HepG2 (cell line): ENCODE measurements at regions not wholly inside any gene's neighbourhood (a gene's known extent, or its start where the extent isn't known, plus 50 kb on each side); places are given as distances from the start of the nearest gene placed in this dataset.

Experiments used
- ATAC-seq: fragments of 200-7000 bp; cut with Tn5 transposase; 3 replicates; pipeline ENCODE4 v1.9.1; 2020; ENCODE audit warnings: mild to moderate bottlenecking, moderate library complexity
- BruUV-seq: library from RNA; stranded (reverse); fragments of 400-500 nt; replicated peaks from 2 replicates; lab custom pipeline; 2021; lab: Mats Ljungman, UMichigan
- CTCF ChIA-PET: fragments of 300-600 bp; formaldehyde crosslinking; extraction: SDS; loops from one replicate; lab custom pipeline; 2021; ENCODE audit warnings: low total read pairs, inconsistent platforms, low intra/inter-chr PET ratio; lab: Yijun Ruan, JAX
- POLR2A ChIA-PET: fragments of 350-600 bp; sonication (Branson Sonifier 250); formaldehyde crosslinking; loops from one replicate; lab custom pipeline; 2020; ENCODE audit warnings: antibody characterized with exemption, inconsistent platforms; lab: Yijun Ruan, JAX
- DNase-seq: peaks from one replicate; pipeline ENCODE4 v3.0.0-alpha.2; 2015; ENCODE audit warnings: low spot score
- FAIRE-seq: peaks from 3 replicates; lab custom pipeline; 2011; peaks lifted over from hg19 to GRCh38; lab: Jason Lieb, UNC
- H2AFZ ChIP-seq: one replicate; pipeline ENCODE4 v1.6.1; 2011; ENCODE audit warnings: low read length, inconsistent platforms
- H3K27ac ChIP-seq: fragments of 300-600 bp; 3 replicates; pipeline ENCODE4 v1.8.0; 2011; ENCODE audit warnings: mixed run types, mild to moderate bottlenecking, mixed read lengths, low read length, inconsistent platforms; ENCODE audit not compliant: insufficient read depth; ENCODE audit errors: extremely low read length
- H3K27me3 ChIP-seq, 2 experiments: fragments of 200-600 bp in 1 of 2; 2 replicates in 1 of 2; 3 replicates in 1 of 2; pipeline versions ENCODE4 v1.6.0 to v1.8.0; 2011; ENCODE audit warnings: low read length in 2 of 2, mild to moderate bottlenecking in 2 of 2, moderate library complexity in 2 of 2, inconsistent platforms in 1 of 2; ENCODE audit not compliant: insufficient read depth in 2 of 2, control insufficient read depth in 1 of 2
- H3K36me3 ChIP-seq, 2 experiments: fragments of 200-600 bp in 1 of 2; replicated peaks in 1 of 2; 2 replicates in 1 of 2; 3 replicates in 1 of 2; pipeline versions ENCODE4 v1.5.1 to v1.8.0; 2011; ENCODE audit warnings: low read length in 2 of 2, inconsistent platforms in 1 of 2; ENCODE audit not compliant: insufficient read depth in 2 of 2, control insufficient read depth in 1 of 2
- H3K4me1 ChIP-seq: 2 replicates; pipeline ENCODE4 v1.5.1; 2012; ENCODE audit warnings: low read length, inconsistent platforms; ENCODE audit not compliant: insufficient read depth
- H3K4me2 ChIP-seq: 2 replicates; pipeline ENCODE4 v1.6.0; 2011; ENCODE audit warnings: low read depth, low read length, inconsistent platforms
- H3K4me3 ChIP-seq, 3 experiments: fragments of 200-600 bp in 1 of 3; sonication (generic), shearing (Covaris generic) in 1 of 3; replicated peaks in 1 of 3; 2 replicates each; pipeline ENCODE4 v1.5.1; 2011 to 2016; ENCODE audit warnings: low read length in 3 of 3, inconsistent platforms in 2 of 3, low read depth in 2 of 3, mild to moderate bottlenecking in 2 of 3, control low read depth in 1 of 3, mixed read lengths in 1 of 3; ENCODE audit not compliant: insufficient read depth in 1 of 3
- H3K79me2 ChIP-seq: one replicate; pipeline ENCODE4 v1.6.1; 2011; ENCODE audit warnings: low read length, inconsistent platforms; ENCODE audit not compliant: insufficient read depth
- H3K9ac ChIP-seq: 2 replicates; pipeline ENCODE4 v1.6.0; 2011; ENCODE audit warnings: mild to moderate bottlenecking, low read depth, low read length, inconsistent platforms; ENCODE audit not compliant: insufficient read depth
- H3K9me3 ChIP-seq: 2 replicates; pipeline ENCODE4 v1.5.1; 2012; ENCODE audit warnings: mild to moderate bottlenecking, low read length
- H4K20me1 ChIP-seq: 2 replicates; pipeline ENCODE4 v1.6.0; 2011; ENCODE audit warnings: inconsistent platforms, mild to moderate bottlenecking, low read length, moderate library complexity; ENCODE audit not compliant: insufficient read depth
- AFF4 ChIP-seq: sonication (generic); formaldehyde crosslinking; IDR thresholded peaks from 2 replicates; pipeline ENCODE4 v1.4.0; 2020; ENCODE audit warnings: missing genetic modification reagents
- ARNT2 ChIP-seq: sonication (generic); formaldehyde crosslinking; IDR thresholded peaks from 2 replicates; pipeline ENCODE4 v1.8.0; 2022; ENCODE audit warnings: mild to moderate bottlenecking, low read depth, missing genetic modification reagents, moderate library complexity
- BORCS8-MEF2B ChIP-seq: sonication (generic); formaldehyde crosslinking; IDR thresholded peaks from 2 replicates; pipeline ENCODE4 v1.8.0; 2022; ENCODE audit warnings: mild to moderate bottlenecking, missing genetic modification reagents
- DNMT3B ChIP-seq: conservative IDR thresholded peaks from 2 replicates; pipeline ENCODE4 v1.6.1; 2016; ENCODE audit warnings: missing biosample characterization, control low read depth
- HHEX ChIP-seq: IDR thresholded peaks from 2 replicates; pipeline ENCODE4 v1.6.1; 2016; ENCODE audit warnings: control low read depth
- NFKBIZ ChIP-seq: IDR thresholded peaks from 2 replicates; pipeline ENCODE4 v1.6.1; 2018; ENCODE audit warnings: missing genetic modification reagents, missing compliant biosample characterization
- SNAI1 ChIP-seq: sonication (generic); formaldehyde crosslinking; IDR thresholded peaks from 2 replicates; pipeline ENCODE4 v1.5.0; 2020; ENCODE audit warnings: mild to moderate bottlenecking, missing genetic modification reagents, borderline replicate concordance
- TARDBP ChIP-seq: sonication (generic); formaldehyde crosslinking; IDR thresholded peaks from 2 replicates; pipeline ENCODE4 v1.8.0; 2022; ENCODE audit warnings: mild to moderate bottlenecking, missing genetic modification reagents
- TBX2 ChIP-seq: sonication (generic); formaldehyde crosslinking; IDR thresholded peaks from 2 replicates; pipeline ENCODE4 v1.5.0; 2020; ENCODE audit warnings: missing genetic modification reagents, mild to moderate bottlenecking, borderline replicate concordance
- ZNF263 ChIP-seq: sonication (generic); formaldehyde crosslinking; IDR thresholded peaks from 2 replicates; pipeline ENCODE4 v1.4.0; 2020; ENCODE audit warnings: missing genetic modification reagents
- ZNF451 ChIP-seq: sonication (generic); formaldehyde crosslinking; IDR thresholded peaks from 2 replicates; pipeline ENCODE4 v1.5.0; 2020; ENCODE audit warnings: mild to moderate bottlenecking, missing genetic modification reagents
- ZNF570 ChIP-seq: sonication (generic); formaldehyde crosslinking; IDR thresholded peaks from 2 replicates; pipeline ENCODE4 v1.4.0; 2020; ENCODE audit warnings: mild to moderate bottlenecking, missing genetic modification reagents, borderline replicate concordance
- ZNF703 ChIP-seq: sonication (generic); formaldehyde crosslinking; IDR thresholded peaks from 2 replicates; pipeline ENCODE4 v1.5.1; 2020; ENCODE audit warnings: missing genetic modification reagents, mild to moderate bottlenecking, moderate library complexity, borderline replicate concordance
- ZNF704 ChIP-seq: sonication (generic); formaldehyde crosslinking; IDR thresholded peaks from 2 replicates; pipeline ENCODE4 v1.8.1; 2023; ENCODE audit warnings: mild to moderate bottlenecking, inconsistent platforms, moderate library complexity, missing genetic modification reagents, borderline replicate concordance
- ZSCAN21 ChIP-seq: sonication (generic); formaldehyde crosslinking; IDR thresholded peaks from 2 replicates; pipeline ENCODE4 v1.8.0; 2022; ENCODE audit warnings: mild to moderate bottlenecking, missing genetic modification reagents, moderate library complexity, borderline replicate concordance
- WGBS: methylation state at CpG from one replicate; pipeline ENCODE4 v1.1.6; 2017; ENCODE audit warnings: low lambda C conversion rate; 5-methylcytosine and 5-hydroxymethylcytosine counted together
- in situ Hi-C: cut with HindIII; loops from 2 replicates; pipeline ENCODE4 v1.10.0; 2017; ENCODE audit warnings: low pct_unique_long_range_greater_than_20kb; ENCODE audit not compliant: extremely low pct_ligation_motif_present
- intact Hi-C: fragments of 100-400 bp; cut with micrococcal nuclease; formaldehyde crosslinking; loops from one replicate; pipeline ENCODE4 v1.10.0; 2022; ENCODE audit not compliant: unreplicated experiment

DNA sequence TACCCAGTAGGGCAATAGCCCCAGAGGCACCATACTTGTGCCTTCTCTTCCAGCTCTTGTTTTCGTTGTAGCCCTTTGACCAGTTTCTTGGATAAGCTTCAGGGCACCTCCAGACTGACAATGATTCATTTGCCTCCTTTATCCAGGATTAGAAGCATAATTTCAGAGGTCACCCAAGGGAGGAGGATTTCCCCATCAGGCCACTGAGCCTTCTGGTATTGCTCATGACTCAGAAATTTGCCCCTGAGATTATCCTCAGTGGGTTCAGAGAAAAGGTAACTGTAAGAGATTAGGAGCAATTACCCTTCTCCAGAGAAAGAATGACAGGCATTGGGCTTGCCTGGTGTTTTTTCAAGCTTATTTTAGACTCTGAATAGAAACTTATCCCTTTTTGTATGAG, 147.9 kb downstream of the MSX2 start (continued):
- TF ChIP-seq ZNF704 (CRISPR knock-in tag): no peak
- TF ChIP-seq BORCS8-MEF2B (CRISPR knock-in tag): no peak
- TF ChIP-seq ZNF451 (CRISPR knock-in tag): no peak
- no peak for TF ChIP-seq AFF4 (CRISPR knock-in tag)
- TF ChIP-seq ZSCAN21 (CRISPR knock-in tag): no peak
- no peak for TF ChIP-seq NFKBIZ (CRISPR knock-in tag)
- TF ChIP-seq HHEX: no peak
- TF ChIP-seq, all 625 proteins: peak for 0

DNA sequence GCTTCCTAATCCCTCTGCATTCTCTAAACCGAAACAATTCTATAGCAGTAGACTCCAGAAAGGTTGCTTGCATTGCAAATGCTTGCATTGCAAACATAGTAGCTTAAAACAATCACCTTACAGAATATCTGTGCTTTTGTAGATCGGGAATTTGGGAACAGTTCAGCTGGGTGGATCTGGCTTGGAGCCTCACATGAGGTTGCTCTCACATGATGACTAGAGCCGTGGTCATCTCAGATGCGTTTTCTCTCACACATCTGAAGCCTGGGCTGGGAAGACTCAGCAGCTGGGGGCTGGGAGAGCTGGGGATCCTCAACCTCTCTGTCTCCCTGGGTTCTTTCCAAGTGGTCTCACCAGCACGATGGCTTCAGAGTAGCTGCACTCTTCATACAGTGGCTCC, 127.8 kb downstream of the MSX2 start:
- WGBS: 6% methylated on average over 2 of the region's 5 CpGs
- Histone ChIP-seq H3K27ac (no peak overlapping the region), H4K20me1 (no peaks in the 10 kb centered on the region), H3K27me3 (peaks cover 0 to 7% of the 10 kb centered on the region in 2 experiments; a peak in 1 of 5 replicates), H3K9ac (no peak overlapping the region), H3K9me3 (no peaks in the 10 kb centered on the region), H3K36me3 (no peaks in the 10 kb centered on the region), H3K4me1 (no peaks in the 10 kb centered on the region), H3K4me2 (no peak overlapping the region), H2AFZ (no peak overlapping the region), H3K79me2 (no peaks in the 10 kb centered on the region), H3K4me3 (no peak overlapping the region)
- no peak for FAIRE-seq
- POLR2A ChIA-PET: no interaction called here
- CTCF ChIA-PET: no interaction called here
- ATAC-seq: no peak
- no TSS peak for BruUV-seq
- intact Hi-C loops (no loop called here), in situ Hi-C loops (no loop called here)
- DNase-seq: no peak
- TF ChIP-seq ZNF263 (CRISPR knock-in tag) (no peak), SNAI1 (CRISPR knock-in tag) (no peak), ARNT2 (CRISPR knock-in tag) (no peak), DNMT3B (CRISPR knock-in tag) (no peak), ZNF703 (CRISPR knock-in tag) (no peak), TBX2 (CRISPR knock-in tag) (no peak), ZNF570 (CRISPR knock-in tag) (no peak), TARDBP (CRISPR knock-in tag) (no peak)
